WTC11 (cell line): ENCODE measurements at regions not wholly inside any gene's neighbourhood (a gene's known extent, or its start where the extent isn't known, plus 50 kb on each side); places are given as distances from the start of the nearest gene placed in this dataset.

Source experiments
- ATAC-seq: fragments of 200-7000 bp; cut with Tn5 transposase; 2 replicates; pipeline ENCODE4 v1.10.0; 2021; ENCODE audit warnings: mild to moderate bottlenecking, moderate library complexity
- CTCF ChIA-PET: fragments of 300-600 bp; sonication (Branson Sonifier 250); formaldehyde crosslinking; loops from one replicate; lab custom pipeline; 2021; ENCODE audit warnings: antibody characterized with exemption; lab: Charles Lee
- POLR2A ChIA-PET: fragments of 350-600 bp; sonication (Branson Sonifier 250); formaldehyde crosslinking; loops from one replicate; lab custom pipeline; 2021; ENCODE audit warnings: antibody characterized with exemption; lab: Charles Lee
- DNase-seq: peaks from one replicate; pipeline ENCODE4 v3.0.0; 2021; ENCODE audit warnings: low spot score
- H3K27ac Mint-ChIP-seq: 2 replicates; pipeline ENCODE4 v1.8.0; 2021; ENCODE audit warnings: mixed read lengths
- H3K27me3 Mint-ChIP-seq: 2 replicates; pipeline ENCODE4 v1.8.0; 2021; ENCODE audit warnings: low read depth, mild to moderate bottlenecking, moderate library complexity, mixed read lengths
- H3K36me3 Mint-ChIP-seq: 2 replicates; pipeline ENCODE4 v1.8.0; 2021; ENCODE audit warnings: mixed read lengths
- H3K4me1 Mint-ChIP-seq: 2 replicates; pipeline ENCODE4 v1.8.0; 2022; ENCODE audit warnings: mixed read lengths
- H3K4me3 Mint-ChIP-seq: 2 replicates; pipeline ENCODE4 v1.8.0; 2021; ENCODE audit warnings: mild to moderate bottlenecking, moderate library complexity, mixed read lengths
- H3K9me3 Mint-ChIP-seq: 2 replicates; pipeline ENCODE4 v1.8.0; 2021; ENCODE audit warnings: mixed read lengths
- ARID4B ChIP-seq: sonication (generic); formaldehyde crosslinking; IDR thresholded peaks from 2 replicates; pipeline ENCODE4 v1.8.0; 2023; ENCODE audit warnings: missing genetic modification reagents, mild to moderate bottlenecking, borderline replicate concordance
- ATF2 ChIP-seq: sonication (generic); formaldehyde crosslinking; IDR thresholded peaks from 2 replicates; pipeline ENCODE4 v1.8.1; 2022; ENCODE audit warnings: low read depth, missing genetic modification reagents, borderline replicate concordance
- ATF6 ChIP-seq: sonication (generic); formaldehyde crosslinking; IDR thresholded peaks from 2 replicates; pipeline ENCODE4 v1.8.1; 2023; ENCODE audit warnings: mild to moderate bottlenecking, missing genetic modification reagents
- CREB1 ChIP-seq: sonication (generic); formaldehyde crosslinking; IDR thresholded peaks from 2 replicates; pipeline ENCODE4 v1.8.0; 2023; ENCODE audit warnings: mild to moderate bottlenecking, missing genetic modification reagents
- E2F1 ChIP-seq: sonication (generic); formaldehyde crosslinking; IDR thresholded peaks from 2 replicates; pipeline ENCODE4 v1.8.0; 2022; ENCODE audit warnings: mild to moderate bottlenecking, missing genetic modification reagents
- E2F4 ChIP-seq: sonication (generic); formaldehyde crosslinking; IDR thresholded peaks from 2 replicates; pipeline ENCODE4 v1.8.1; 2022; ENCODE audit warnings: low read depth, mild to moderate bottlenecking, moderate library complexity, missing genetic modification reagents, borderline replicate concordance
- E2F5 ChIP-seq: sonication (generic); formaldehyde crosslinking; IDR thresholded peaks from 2 replicates; pipeline ENCODE4 v1.8.1; 2022; ENCODE audit warnings: mild to moderate bottlenecking, moderate library complexity, missing genetic modification reagents
- GTF2I ChIP-seq: fragments of 250-450 bp; sonication (Bioruptor Pico); conservative IDR thresholded peaks from 2 replicates; pipeline ENCODE4 v1.4.0; 2021; ENCODE audit warnings: mild to moderate bottlenecking
- HMGXB4 ChIP-seq: sonication (generic); formaldehyde crosslinking; IDR thresholded peaks from 2 replicates; pipeline ENCODE4 v1.8.1; 2023; ENCODE audit warnings: mild to moderate bottlenecking, moderate library complexity, missing genetic modification reagents
- IRF2 ChIP-seq: sonication (generic); formaldehyde crosslinking; IDR thresholded peaks from 2 replicates; pipeline ENCODE4 v1.8.0; 2022; ENCODE audit warnings: low read depth, missing genetic modification reagents, borderline replicate concordance
- OVOL2 ChIP-seq: fragments of 250-450 bp; sonication (Bioruptor Pico); IDR thresholded peaks from 2 replicates; pipeline ENCODE4 v1.9.0; 2021; ENCODE audit warnings: mild to moderate bottlenecking, borderline replicate concordance
- SP1 ChIP-seq: sonication (generic); formaldehyde crosslinking; conservative IDR thresholded peaks from 2 replicates; pipeline ENCODE4 v1.8.1; 2022; ENCODE audit warnings: missing genetic modification reagents
- ZNF281 ChIP-seq: sonication (generic); formaldehyde crosslinking; IDR thresholded peaks from 2 replicates; pipeline ENCODE4 v1.8.0; 2023; ENCODE audit warnings: mild to moderate bottlenecking, missing genetic modification reagents
- ZNF416 ChIP-seq: fragments of 250-450 bp; sonication (Bioruptor Pico); IDR thresholded peaks from 2 replicates; pipeline ENCODE4 v1.9.0; 2021; ENCODE audit warnings: mild to moderate bottlenecking, inconsistent platforms
- ZNF532 ChIP-seq: fragments of 250-450 bp; sonication (Bioruptor Pico); IDR thresholded peaks from 2 replicates; pipeline ENCODE4 v1.9.0; 2021; ENCODE audit warnings: mild to moderate bottlenecking, borderline replicate concordance

- POLR2A ChIA-PET: no interaction called here
- DNase-seq: peak; percentile 72
- no peak overlapping the region for H3K4me3 Mint-ChIP-seq
- peak; percentile 89 for ATAC-seq
- no peaks in the 10 kb centered on the region; the same call in 1 of the 2 replicates for H3K27me3 Mint-ChIP-seq
- CTCF ChIA-PET: interaction anchor here (1.2 to 1.9 kb wide), 4 partner anchors 11 to 666 kb away, joined by 3 to 16 read pairs (median 5); no protein-coding TSS in a partner anchor
- no peak overlapping the region for H3K27ac Mint-ChIP-seq
- H3K36me3 Mint-ChIP-seq: no peaks in the 10 kb centered on the region
- H3K4me1 Mint-ChIP-seq: peaks cover 10% of the 10 kb centered on the region
- peaks cover 3% of the 10 kb centered on the region; the same call in 1 of the 2 replicates for H3K9me3 Mint-ChIP-seq
- TF ChIP-seq E2F5 (0 out of 2 replicates have a peak, but pooled peaks have one; percentile 40), ATF6 (CRISPR knock-in tag) (no peak), CREB1 (CRISPR knock-in tag) (no peak), ARID4B (peak; percentile 96), ZNF532 (CRISPR knock-in tag) (no peak), ZNF281 (CRISPR knock-in tag) (peak; percentile 78; the same call in 1 of the 2 replicates), IRF2 (CRISPR knock-in tag) (no peak), ZNF416 (CRISPR knock-in tag) (no peak), E2F1 (CRISPR knock-in tag) (0 out of 2 replicates have a peak, but pooled peaks have one; percentile 64), SP1 (CRISPR knock-in tag) (0 out of 2 replicates have a peak, but pooled peaks have one; percentile 44), ATF2 (CRISPR knock-in tag) (no peak), GTF2I (CRISPR knock-in tag) (no peak), HMGXB4 (no peak), OVOL2 (CRISPR knock-in tag) (no peak), E2F4 (CRISPR knock-in tag) (peak; percentile 63; the same call in 1 of the 2 replicates)
Observed at GRCh38 chr22:49712195-49712791, 115.4 kb downstream of the BRD1 start.
